SK-N-SH (cell line): ENCODE measurements at regions not wholly inside any gene's neighbourhood (a gene's known extent, or its start where the extent isn't known, plus 50 kb on each side); places are given as distances from the start of the nearest gene placed in this dataset.

Source experiments
- CTCF ChIA-PET: fragments of 300-600, 350-600 bp; formaldehyde crosslinking; extraction: SDS; loops from one replicate; lab custom pipeline; 2021; lab: Yijun Ruan, JAX
- POLR2A ChIA-PET: fragments of 350-600 bp; sonication (Branson Sonifier 250); formaldehyde crosslinking; extraction: SDS; loops from one replicate; lab custom pipeline; 2020; ENCODE audit warnings: antibody characterized with exemption, inconsistent platforms; lab: Yijun Ruan, JAX
- DNase-seq: peaks from one replicate; pipeline ENCODE4 v3.0.0; 2012
- H2AFZ ChIP-seq: fragments of 200-600 bp; sonication (generic); 2 replicates; pipeline ENCODE4 v1.8.1; 2016; ENCODE audit warnings: antibody characterized with exemption, mild to moderate bottlenecking, low read depth
- H3F3A ChIP-seq: fragments of 200-600 bp; sonication (generic); replicated peaks from 2 replicates; pipeline ENCODE3; 2016; ENCODE audit warnings: antibody characterized with exemption, mild to moderate bottlenecking; ENCODE audit not compliant: insufficient read depth
- H3K27ac ChIP-seq, 2 experiments: fragments of 200-500 bp in 1 of 2; fragments of 200-600 bp in 1 of 2; sonication (Bioruptor generic) in 1 of 2; sonication (generic), shearing (Covaris generic) in 1 of 2; 2 replicates each; pipeline versions ENCODE4 v1.5.1 to v1.6.1; 2014 to 2016; ENCODE audit warnings: low read depth in 2 of 2, inconsistent platforms in 1 of 2, low read length in 1 of 2, mild to moderate bottlenecking in 1 of 2, mixed read lengths in 1 of 2
- H3K27me3 ChIP-seq: fragments of 200-600 bp; sonication (generic), shearing (Covaris generic); 2 replicates; pipeline ENCODE4 v1.6.1; 2016; ENCODE audit warnings: mixed run types; ENCODE audit not compliant: insufficient read depth
- H3K36me3 ChIP-seq, 2 experiments: fragments of 200-500 bp in 1 of 2; fragments of 200-600 bp in 1 of 2; sonication (Bioruptor generic) in 1 of 2; sonication (generic) in 1 of 2; replicated peaks in 1 of 2; 2 replicates each; pipeline versions ENCODE3 to v1.5.1; 2014 to 2016; ENCODE audit warnings: low read length in 1 of 2, mild to moderate bottlenecking in 1 of 2; ENCODE audit not compliant: insufficient read depth in 2 of 2, control insufficient read depth in 1 of 2
- H3K4me1 ChIP-seq, 2 experiments: fragments of 200-500 bp in 1 of 2; fragments of 200-600 bp in 1 of 2; sonication (Bioruptor generic) in 1 of 2; sonication (generic), shearing (Covaris generic) in 1 of 2; 2 replicates each; pipeline versions ENCODE4 v1.5.1 to v1.6.1; 2014 to 2016; ENCODE audit warnings: low read depth in 1 of 2, low read length in 1 of 2, mixed run types in 1 of 2; ENCODE audit not compliant: insufficient read depth in 2 of 2, control insufficient read depth in 1 of 2
- H3K4me2 ChIP-seq: fragments of 200-600 bp; sonication (generic), shearing (Covaris generic); 2 replicates; pipeline ENCODE4 v1.6.1; 2017; ENCODE audit warnings: mixed run types
- H3K4me3 ChIP-seq, 2 experiments: fragments of 200-500 bp in 1 of 2; fragments of 200-600 bp in 1 of 2; sonication (Bioruptor generic) in 1 of 2; sonication (generic), shearing (Covaris generic) in 1 of 2; 2 replicates each; pipeline versions ENCODE4 v1.5.1 to v1.8.1; 2014 to 2016; ENCODE audit warnings: low read depth in 2 of 2, inconsistent platforms in 1 of 2, low read length in 1 of 2, mild to moderate bottlenecking in 1 of 2, mixed read lengths in 1 of 2, moderate library complexity in 1 of 2
- H3K79me2 ChIP-seq: fragments of 200-600 bp; sonication (generic); 2 replicates; pipeline ENCODE4 v1.8.1; 2017; ENCODE audit warnings: mild to moderate bottlenecking; ENCODE audit not compliant: insufficient read depth
- H3K9ac ChIP-seq: fragments of 200-600 bp; sonication (generic); 2 replicates; pipeline ENCODE4 v1.6.1; 2017; ENCODE audit warnings: mixed run types
- H3K9me2 ChIP-seq: fragments of 200-600 bp; sonication (generic); 2 replicates; pipeline ENCODE4 v1.6.1; 2017; ENCODE audit warnings: mixed run types
- H3K9me3 ChIP-seq: fragments of 200-600 bp; sonication (generic); 2 replicates; pipeline ENCODE4 v1.6.1; 2017; ENCODE audit warnings: mixed run types, mild to moderate bottlenecking, moderate library complexity
- H4K20me1 ChIP-seq: fragments of 200-600 bp; sonication (generic); 2 replicates; pipeline ENCODE4 v1.6.1; 2017; ENCODE audit warnings: mild to moderate bottlenecking, mixed run types; ENCODE audit not compliant: insufficient read depth
- CHD2 ChIP-seq: fragments of 150-350 bp; IDR thresholded peaks from 2 replicates; pipeline ENCODE4 v1.6.1; 2018; ENCODE audit warnings: low read length; ENCODE audit not compliant: partially characterized antibody
- FOSL2 ChIP-seq: IDR thresholded peaks from 2 replicates; pipeline ENCODE4 v1.4.0; 2012; ENCODE audit warnings: low read depth, mild to moderate bottlenecking, moderate library complexity, borderline replicate concordance
- GATA2 ChIP-seq: sonication (generic); formaldehyde crosslinking; IDR thresholded peaks from 2 replicates; pipeline ENCODE4 v1.5.0; 2020; ENCODE audit warnings: mild to moderate bottlenecking, missing genetic modification reagents
- MAX ChIP-seq: IDR thresholded peaks from 2 replicates; pipeline ENCODE4 v1.4.0; 2012; ENCODE audit warnings: low read depth
- MXI1 ChIP-seq: IDR thresholded peaks from 2 replicates; pipeline ENCODE4 v1.6.1; 2012; ENCODE audit warnings: mild to moderate bottlenecking, low read depth, low read length, improper control_type of control experiment
- POLR2AphosphoS5 ChIP-seq: IDR thresholded peaks from 2 replicates; pipeline ENCODE4 v1.6.1; 2012; ENCODE audit warnings: low read depth, low read length
- RAD21 ChIP-seq: IDR thresholded peaks from 2 replicates; pipeline ENCODE4 v1.6.1; 2012; ENCODE audit warnings: mild to moderate bottlenecking, low read length
- RXRA ChIP-seq: IDR thresholded peaks from 2 replicates; pipeline ENCODE4 v1.4.0; 2012; ENCODE audit warnings: low read depth, mild to moderate bottlenecking, borderline replicate concordance
- TCF12 ChIP-seq: IDR thresholded peaks from 2 replicates; pipeline ENCODE4 v1.4.0; 2012
- WGBS: methylation state at CpG from one replicate; pipeline ENCODE4 v1.1.6; 2017; ENCODE audit warnings: low lambda C conversion rate; 5-methylcytosine and 5-hydroxymethylcytosine counted together
- TF ChIP-seq, protein P1 (sequence below): fragments of 200-600 bp; sonication (generic); IDR thresholded peaks from 2 replicates; pipeline ENCODE4 v1.6.1; 2017; ENCODE audit warnings: antibody characterized with exemption, mild to moderate bottlenecking, moderate library complexity
- TF ChIP-seq, protein P2 (sequence below): fragments of 150-350 bp; IDR thresholded peaks from 2 replicates; pipeline ENCODE4 v1.6.1; 2016; ENCODE audit warnings: mild to moderate bottlenecking, low read depth, low read length

- no peaks in the 10 kb centered on the region for H3K9me2 ChIP-seq
- 25% methylated on average over 21 of the region's 41 CpGs for WGBS
- H3F3A ChIP-seq = no peaks in the 10 kb centered on the region
- peak overlapping the region in 1 of 2 experiments; percentile 9; a peak in 1 of 4 replicates for H3K4me3 ChIP-seq
- H3K79me2 ChIP-seq = no peaks in the 10 kb centered on the region
- H3K9ac ChIP-seq = no peak overlapping the region
- peak; percentile 79 for DNase-seq
- peak overlapping the region; percentile 59; the same call in 1 of the 2 replicates for H3K4me2 ChIP-seq
- CTCF ChIA-PET = interaction anchor here (1.2 to 2.5 kb wide), 2 partner anchors 99 to 239 kb away, joined by 4 to 9 read pairs; no protein-coding TSS in a partner anchor
- H3K27me3 ChIP-seq = peaks cover 28% of the 10 kb centered on the region; the same call in 1 of the 2 replicates
- no peaks in the 10 kb centered on the region; a peak in 1 of 4 replicates for H3K4me1 ChIP-seq
- H4K20me1 ChIP-seq = no peaks in the 10 kb centered on the region
- no peaks in the 10 kb centered on the region for H3K36me3 ChIP-seq
- no peaks in the 10 kb centered on the region for H3K9me3 ChIP-seq
- H2AFZ ChIP-seq = no peak overlapping the region
- POLR2A ChIA-PET = no interaction called here
- TF ChIP-seq MAX = no peak
- peak; percentile 78 for TF ChIP-seq GATA2
- no peak for TF ChIP-seq MXI1
- no peak for TF ChIP-seq RXRA
- H3K27ac ChIP-seq = no peak overlapping the region
Measured at GRCh38 chr2:120441744-120442471, 96.0 kb downstream of the INHBB start.

GRCh38 chr2:120442541-120442922 lies 96.6 kb downstream of the INHBB start:
- WGBS = 75% methylated on average over 10 of the region's 16 CpGs
- H3K27me3 ChIP-seq = peaks cover 29% of the 10 kb centered on the region; the same call in 1 of the 2 replicates
- H3K9me2 ChIP-seq = no peaks in the 10 kb centered on the region
- H2AFZ ChIP-seq = no peak overlapping the region
- H3K36me3 ChIP-seq = no peaks in the 10 kb centered on the region
- H4K20me1 ChIP-seq = no peaks in the 10 kb centered on the region
- H3K4me3 ChIP-seq = no peak overlapping the region; a peak in 1 of 4 replicates
- no peaks in the 10 kb centered on the region for H3K9me3 ChIP-seq
- ChIA-PET CTCF (interaction anchor here (2.5 kb wide), 1 partner anchor 100 kb away, joined by 9 read pairs; no protein-coding TSS in a partner anchor), POLR2A (no interaction called here)
- H3K9ac ChIP-seq = no peak overlapping the region
- no peak overlapping the region for H3K27ac ChIP-seq
- no peaks in the 10 kb centered on the region; a peak in 1 of 4 replicates for H3K4me1 ChIP-seq
- H3F3A ChIP-seq = no peaks in the 10 kb centered on the region
- TF ChIP-seq GATA2 = no peak
- TF ChIP-seq CHD2 = no peak
- no peak for TF ChIP-seq RXRA
- TF ChIP-seq, protein P1, sequence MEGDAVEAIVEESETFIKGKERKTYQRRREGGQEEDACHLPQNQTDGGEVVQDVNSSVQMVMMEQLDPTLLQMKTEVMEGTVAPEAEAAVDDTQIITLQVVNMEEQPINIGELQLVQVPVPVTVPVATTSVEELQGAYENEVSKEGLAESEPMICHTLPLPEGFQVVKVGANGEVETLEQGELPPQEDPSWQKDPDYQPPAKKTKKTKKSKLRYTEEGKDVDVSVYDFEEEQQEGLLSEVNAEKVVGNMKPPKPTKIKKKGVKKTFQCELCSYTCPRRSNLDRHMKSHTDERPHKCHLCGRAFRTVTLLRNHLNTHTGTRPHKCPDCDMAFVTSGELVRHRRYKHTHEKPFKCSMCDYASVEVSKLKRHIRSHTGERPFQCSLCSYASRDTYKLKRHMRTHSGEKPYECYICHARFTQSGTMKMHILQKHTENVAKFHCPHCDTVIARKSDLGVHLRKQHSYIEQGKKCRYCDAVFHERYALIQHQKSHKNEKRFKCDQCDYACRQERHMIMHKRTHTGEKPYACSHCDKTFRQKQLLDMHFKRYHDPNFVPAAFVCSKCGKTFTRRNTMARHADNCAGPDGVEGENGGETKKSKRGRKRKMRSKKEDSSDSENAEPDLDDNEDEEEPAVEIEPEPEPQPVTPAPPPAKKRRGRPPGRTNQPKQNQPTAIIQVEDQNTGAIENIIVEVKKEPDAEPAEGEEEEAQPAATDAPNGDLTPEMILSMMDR = no peak
- TF ChIP-seq, protein P2, sequence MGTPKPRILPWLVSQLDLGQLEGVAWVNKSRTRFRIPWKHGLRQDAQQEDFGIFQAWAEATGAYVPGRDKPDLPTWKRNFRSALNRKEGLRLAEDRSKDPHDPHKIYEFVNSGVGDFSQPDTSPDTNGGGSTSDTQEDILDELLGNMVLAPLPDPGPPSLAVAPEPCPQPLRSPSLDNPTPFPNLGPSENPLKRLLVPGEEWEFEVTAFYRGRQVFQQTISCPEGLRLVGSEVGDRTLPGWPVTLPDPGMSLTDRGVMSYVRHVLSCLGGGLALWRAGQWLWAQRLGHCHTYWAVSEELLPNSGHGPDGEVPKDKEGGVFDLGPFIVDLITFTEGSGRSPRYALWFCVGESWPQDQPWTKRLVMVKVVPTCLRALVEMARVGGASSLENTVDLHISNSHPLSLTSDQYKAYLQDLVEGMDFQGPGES = no peak
- TF ChIP-seq TCF12 = no peak
- TF ChIP-seq FOSL2 = no peak
- TF ChIP-seq POLR2AphosphoS5 = no peak
- no peak for TF ChIP-seq RAD21
- DNase-seq = no peak
- no peaks in the 10 kb centered on the region for H3K79me2 ChIP-seq
- H3K4me2 ChIP-seq = peak overlapping the region; percentile 59; the same call in 1 of the 2 replicates
